PFSK-1 (cell line): ENCODE measurements at regions not wholly inside any gene's neighbourhood (a gene's known extent, or its start where the extent isn't known, plus 50 kb on each side); places are given as distances from the start of the nearest gene placed in this dataset.

Experiments
- POLR2AphosphoS5 ChIP-seq: IDR thresholded peaks from 2 replicates; pipeline ENCODE4 v1.6.1; 2012; ENCODE audit warnings: low read depth, mild to moderate bottlenecking, control low read depth, low read length, moderate library complexity
- REST ChIP-seq, 2 experiments: IDR thresholded peaks; 2 replicates each; pipeline versions ENCODE4 v1.6.1 to v1.8.0; 2011 to 2012; ENCODE audit warnings: low read depth in 2 of 2, low read length in 2 of 2, control low read depth in 1 of 2, inconsistent platforms in 1 of 2, mild to moderate bottlenecking in 1 of 2, moderate library complexity in 1 of 2; ENCODE audit not compliant: insufficient read depth in 1 of 2
- SIN3A ChIP-seq: IDR thresholded peaks from 2 replicates; pipeline ENCODE4 v1.6.1; 2012; ENCODE audit warnings: mild to moderate bottlenecking, low read length, moderate library complexity, borderline replicate concordance; ENCODE audit not compliant: insufficient read depth
- TAF1 ChIP-seq: IDR thresholded peaks from 2 replicates; pipeline ENCODE4 v1.6.1; 2012; ENCODE audit warnings: low read length, control low read depth, borderline replicate concordance; ENCODE audit not compliant: insufficient read depth

- TF ChIP-seq TAF1 = no peak
- TF ChIP-seq REST (IDR thresholded peaks at IDR 0.05; ENCODE audit: insufficient read depth in 1 of 2, low read depth in 2 of 2, low read length in 2 of 2) = no peak
- TF ChIP-seq SIN3A = no peak
- TF ChIP-seq POLR2AphosphoS5 = no peak
Measured at GRCh38 chr17:13843862-13844635, 225.3 kb upstream of the COX10 start.
